ENCODE measurements at regions not wholly inside any gene's neighbourhood (a gene's known extent, or its start where the extent isn't known, plus 50 kb on each side); places are given as distances from the start of the nearest gene placed in this dataset.
"Not testable (repeated sequence)": the region's sequence is repeated elsewhere in the genome, so short reads cannot be mapped to it uniquely, and the experiment has no call there.

DNA sequence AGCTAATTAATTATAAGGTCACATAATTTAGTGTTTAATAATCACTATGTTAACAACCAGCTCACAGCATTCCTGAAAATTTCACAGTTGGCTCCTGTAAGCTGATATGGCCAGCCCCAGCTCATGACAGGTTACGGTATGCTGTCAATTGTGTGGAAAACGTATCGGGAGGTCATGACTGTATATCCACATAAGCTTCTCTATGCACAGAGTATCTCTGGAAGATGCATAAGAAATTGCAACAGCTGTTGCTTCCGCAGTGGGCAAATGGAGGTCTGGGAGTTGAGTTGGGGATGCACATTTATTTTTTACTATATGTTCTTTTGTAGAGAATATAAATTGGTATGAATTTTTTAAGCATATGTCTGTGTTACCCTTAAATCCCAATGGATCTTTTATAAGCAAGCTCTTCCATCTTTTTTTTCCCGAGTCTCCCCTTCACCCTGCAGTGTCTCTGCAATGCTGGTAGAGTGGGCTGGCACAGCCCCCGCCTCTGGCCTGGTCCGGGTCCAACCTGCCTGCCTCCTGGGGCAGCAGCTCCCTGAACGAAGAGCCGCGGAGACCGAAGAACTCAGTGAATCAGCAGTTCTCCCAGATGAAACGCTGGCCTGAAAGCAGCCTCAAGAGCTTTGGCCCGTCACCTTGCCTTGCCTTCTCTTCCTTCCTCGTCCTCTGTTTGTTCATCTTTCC, 139.9 kb upstream of the CDYL start:
- Histone ChIP-seq H3K27me3 (no peaks in the 10 kb centered on the region), H3K4me3 (no peak overlapping the region), H3K4me1 (no peaks in the 10 kb centered on the region), H3K36me3 (no peaks in the 10 kb centered on the region), H3K9me3 (no peaks in the 10 kb centered on the region), H3K27ac (no peak overlapping the region)
- no peak for TF ChIP-seq POLR2A (IDR thresholded peaks at IDR 0.05)
- TF ChIP-seq EP300 (IDR thresholded peaks at IDR 0.05) = no peak
- TF ChIP-seq, protein P1, sequence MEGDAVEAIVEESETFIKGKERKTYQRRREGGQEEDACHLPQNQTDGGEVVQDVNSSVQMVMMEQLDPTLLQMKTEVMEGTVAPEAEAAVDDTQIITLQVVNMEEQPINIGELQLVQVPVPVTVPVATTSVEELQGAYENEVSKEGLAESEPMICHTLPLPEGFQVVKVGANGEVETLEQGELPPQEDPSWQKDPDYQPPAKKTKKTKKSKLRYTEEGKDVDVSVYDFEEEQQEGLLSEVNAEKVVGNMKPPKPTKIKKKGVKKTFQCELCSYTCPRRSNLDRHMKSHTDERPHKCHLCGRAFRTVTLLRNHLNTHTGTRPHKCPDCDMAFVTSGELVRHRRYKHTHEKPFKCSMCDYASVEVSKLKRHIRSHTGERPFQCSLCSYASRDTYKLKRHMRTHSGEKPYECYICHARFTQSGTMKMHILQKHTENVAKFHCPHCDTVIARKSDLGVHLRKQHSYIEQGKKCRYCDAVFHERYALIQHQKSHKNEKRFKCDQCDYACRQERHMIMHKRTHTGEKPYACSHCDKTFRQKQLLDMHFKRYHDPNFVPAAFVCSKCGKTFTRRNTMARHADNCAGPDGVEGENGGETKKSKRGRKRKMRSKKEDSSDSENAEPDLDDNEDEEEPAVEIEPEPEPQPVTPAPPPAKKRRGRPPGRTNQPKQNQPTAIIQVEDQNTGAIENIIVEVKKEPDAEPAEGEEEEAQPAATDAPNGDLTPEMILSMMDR (IDR thresholded peaks at IDR 0.05) = no peak
- TF ChIP-seq POLR2AphosphoS5 (IDR thresholded peaks at IDR 0.05) = no peak
- no peak for DNase-seq
- WGBS, 2 donors = 92 to 94% methylated on average over 14 of the region's 14 CpGs
- intact Hi-C loops (cut with DNase I) = no loop called here

DNA sequence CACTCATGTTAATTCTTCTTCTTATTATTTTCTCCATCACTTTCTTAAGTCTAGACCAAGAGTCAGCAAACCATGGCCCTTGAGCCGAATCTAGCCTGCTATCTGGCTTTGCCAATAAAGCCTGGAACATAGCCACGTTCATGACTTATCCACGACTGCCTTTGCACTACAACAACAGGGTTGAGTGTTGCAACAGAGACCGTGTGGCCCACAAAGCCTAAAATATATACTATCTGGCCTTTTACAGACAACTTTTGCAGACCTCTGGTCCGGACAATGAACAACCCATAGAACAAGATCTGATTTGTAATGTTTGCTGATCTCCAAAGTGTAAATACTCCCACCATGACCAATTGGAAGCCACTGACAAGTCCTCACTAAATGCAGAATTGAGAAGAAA, 140.5 kb upstream of the CDYL start:
- 77 to 85% methylated on average over 5 of the region's 5 CpGs for WGBS, 2 donors
- intact Hi-C loops (cut with DNase I) = no loop called here
- TF ChIP-seq EP300 (IDR thresholded peaks at IDR 0.05) = no peak
- no peak for TF ChIP-seq POLR2A (IDR thresholded peaks at IDR 0.05)

DNA sequence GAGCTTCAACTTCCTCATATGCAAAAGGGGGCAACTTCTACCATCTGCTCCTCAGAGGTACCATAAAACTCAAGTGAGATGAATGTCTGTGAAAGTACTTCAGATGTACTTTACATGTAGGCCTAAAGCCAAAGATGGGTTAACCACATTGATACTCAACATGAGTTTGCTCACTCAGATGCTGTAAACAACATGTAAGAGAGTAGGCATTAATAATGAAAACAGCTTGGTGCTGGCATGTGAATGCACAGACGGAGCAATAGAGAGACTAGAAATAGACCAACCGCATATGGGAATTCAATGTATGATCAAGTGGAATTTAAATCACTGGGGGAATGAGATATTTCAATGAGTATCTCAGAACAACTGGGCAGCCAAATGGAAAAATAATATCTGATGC, 143.8 kb upstream of the CDYL start:
- H3K36me3 ChIP-seq = no peaks in the 10 kb centered on the region
- peaks cover 0 to 12% (median 9%) of the 10 kb centered on the region in 4 donors for H3K9me3 ChIP-seq
- no peak overlapping the region for H3K27ac ChIP-seq
- TF ChIP-seq, protein P1 (IDR thresholded peaks at IDR 0.05) = no peak
- TF ChIP-seq POLR2A (IDR thresholded peaks at IDR 0.05) (no peak), EP300 (IDR thresholded peaks at IDR 0.05) (no peak), POLR2AphosphoS5 (IDR thresholded peaks at IDR 0.05) (no peak)
- no peaks in the 10 kb centered on the region for H3K4me1 ChIP-seq
- no peaks in the 10 kb centered on the region for H3K27me3 ChIP-seq
- no peak overlapping the region for H3K4me3 ChIP-seq
- no peak for DNase-seq
- WGBS, 2 donors = 81 to 89% methylated on average over 2 of the region's 2 CpGs
- intact Hi-C loops (cut with DNase I) = no loop called here

More for the DNA sequence above, 140.5 kb upstream of the CDYL start:
- no peaks in the 10 kb centered on the region for H3K4me1 ChIP-seq
- H3K27me3 ChIP-seq = no peaks in the 10 kb centered on the region
- no peak overlapping the region for H3K4me3 ChIP-seq
- H3K36me3 ChIP-seq = no peaks in the 10 kb centered on the region
- H3K27ac ChIP-seq = no peak overlapping the region
- peaks cover 0 to 2% (median 0%) of the 10 kb centered on the region in 4 donors for H3K9me3 ChIP-seq
- no peak for DNase-seq

DNA sequence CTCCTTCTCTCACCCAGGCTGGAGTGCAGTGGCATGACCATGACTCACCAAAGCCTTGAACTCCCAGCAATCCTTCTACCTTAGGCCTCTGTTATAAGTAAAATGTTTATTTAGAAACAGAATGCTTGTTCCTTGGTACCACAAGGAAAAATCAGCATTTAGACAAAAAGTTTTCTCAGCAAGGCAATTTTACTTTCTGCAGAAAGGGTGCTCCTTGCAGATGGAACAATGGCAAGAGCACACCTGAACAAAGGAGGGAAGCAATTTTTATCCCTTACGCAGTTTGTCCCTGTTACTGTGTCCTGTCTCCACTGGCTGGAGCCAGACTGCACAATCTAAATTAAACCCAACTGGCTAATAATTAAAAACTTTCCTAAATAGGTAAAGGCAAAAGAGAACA, 146.4 kb upstream of the CDYL start:
- H3K4me1 ChIP-seq; H3K27ac ChIP-seq; H3K36me3 ChIP-seq; intact Hi-C loops (cut with DNase I); H3K4me3 ChIP-seq; DNase-seq; H3K27me3 ChIP-seq: not testable (repeated sequence)
- WGBS, 2 donors = 94 to 95% methylated on average over 1 of the region's 1 CpG
- peaks cover 0 to 12% (median 9%) of the 10 kb centered on the region in 4 donors for H3K9me3 ChIP-seq

DNA sequence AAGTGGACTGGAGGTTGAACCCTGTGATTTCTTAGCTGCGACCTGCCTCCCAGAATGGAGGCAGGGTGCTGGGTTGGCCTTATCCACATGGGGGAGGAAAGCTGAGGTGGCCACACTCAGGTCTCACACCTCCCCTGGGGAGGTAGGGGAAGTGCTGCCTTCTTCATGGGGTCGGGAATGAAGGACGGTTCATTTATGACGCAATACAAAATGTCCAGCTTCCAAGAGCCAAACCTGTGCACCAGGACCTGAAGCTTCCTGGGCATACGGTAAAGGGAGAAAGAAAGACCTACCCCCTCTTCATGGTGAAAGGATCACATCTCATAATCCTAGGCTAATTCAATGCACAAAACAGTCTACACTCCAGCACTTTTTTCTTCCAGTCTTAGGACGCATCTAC, 150.6 kb upstream of the CDYL start:
- intact Hi-C loops (cut with DNase I) = no loop called here
- no peak for DNase-seq
- Histone ChIP-seq H3K27ac (no peak overlapping the region), H3K27me3 (no peaks in the 10 kb centered on the region), H3K4me3 (no peak overlapping the region), H3K9me3 (peaks cover 0 to 11% (median 8%) of the 10 kb centered on the region in 4 donors), H3K4me1 (no peaks in the 10 kb centered on the region), H3K36me3 (no peaks in the 10 kb centered on the region)
- TF ChIP-seq, protein P1 (IDR thresholded peaks at IDR 0.05) = no peak
- TF ChIP-seq EP300 (IDR thresholded peaks at IDR 0.05) = no peak
- TF ChIP-seq POLR2AphosphoS5 (IDR thresholded peaks at IDR 0.05) = no peak
- no peak for TF ChIP-seq POLR2A (IDR thresholded peaks at IDR 0.05)
- WGBS, 2 donors = 90 to 91% methylated on average over 6 of the region's 6 CpGs

DNA sequence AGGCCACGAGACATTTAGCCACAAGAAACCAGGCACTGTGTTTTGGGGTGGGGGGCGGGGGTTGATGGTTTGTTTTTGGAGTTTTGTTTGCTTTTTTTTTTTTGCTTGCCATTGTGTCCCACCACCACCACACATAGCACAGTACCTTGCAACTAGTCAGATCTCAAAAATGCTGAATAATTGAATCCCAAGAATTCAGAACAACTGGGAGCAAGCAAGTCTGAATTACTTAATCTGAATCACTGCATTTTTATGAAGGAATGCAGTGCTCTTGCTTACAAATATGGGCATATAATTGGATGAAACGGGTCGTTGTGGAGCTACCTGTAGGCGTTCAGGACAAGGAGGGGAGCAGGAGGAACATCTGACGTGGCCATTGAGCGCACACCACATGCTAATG, 151.5 kb upstream of the CDYL start:
- intact Hi-C loops (cut with DNase I) = no loop called here
- peaks cover 0 to 6% (median 3%) of the 10 kb centered on the region in 4 donors for H3K9me3 ChIP-seq
- no peaks in the 10 kb centered on the region for H3K36me3 ChIP-seq
- no peak overlapping the region for H3K4me3 ChIP-seq
- TF ChIP-seq EP300 (IDR thresholded peaks at IDR 0.05) (no peak), POLR2A (IDR thresholded peaks at IDR 0.05) (no peak), POLR2AphosphoS5 (IDR thresholded peaks at IDR 0.05) (no peak)
- TF ChIP-seq, protein P1 (IDR thresholded peaks at IDR 0.05) = no peak
- H3K27me3 ChIP-seq = no peaks in the 10 kb centered on the region
- 91% methylated on average over 7 of the region's 7 CpGs for WGBS, 2 donors
- H3K27ac ChIP-seq = no peak overlapping the region
- H3K4me1 ChIP-seq = no peaks in the 10 kb centered on the region
- no peak for DNase-seq

Measured in sigmoid colon (tissue), 6 donors.